ENCODE measurements at regions not wholly inside any gene's neighbourhood (a gene's known extent, or its start where the extent isn't known, plus 50 kb on each side); places are given as distances from the start of the nearest gene placed in this dataset.

GRCh38 chr1:103230061-103230460 lies 121.7 kb upstream of the COL11A1 start:
- no peak for ATAC-seq
- CTCF ChIA-PET, result no interaction called here
- Mint-ChIP-seq H3K4me3 (no peak overlapping the region), H3K4me1 (ENCODE audit: low read depth) (no peaks in the 10 kb centered on the region), H3K36me3 (ENCODE audit: low read depth) (no peaks in the 10 kb centered on the region), H3K9me3 (ENCODE audit: insufficient read depth) (no peaks in the 10 kb centered on the region), H3K27ac (no peak overlapping the region), H3K27me3 (ENCODE audit: low read depth) (no peaks in the 10 kb centered on the region)
- no peak for DNase-seq
- POLR2A ChIA-PET, result no interaction called here

DNA sequence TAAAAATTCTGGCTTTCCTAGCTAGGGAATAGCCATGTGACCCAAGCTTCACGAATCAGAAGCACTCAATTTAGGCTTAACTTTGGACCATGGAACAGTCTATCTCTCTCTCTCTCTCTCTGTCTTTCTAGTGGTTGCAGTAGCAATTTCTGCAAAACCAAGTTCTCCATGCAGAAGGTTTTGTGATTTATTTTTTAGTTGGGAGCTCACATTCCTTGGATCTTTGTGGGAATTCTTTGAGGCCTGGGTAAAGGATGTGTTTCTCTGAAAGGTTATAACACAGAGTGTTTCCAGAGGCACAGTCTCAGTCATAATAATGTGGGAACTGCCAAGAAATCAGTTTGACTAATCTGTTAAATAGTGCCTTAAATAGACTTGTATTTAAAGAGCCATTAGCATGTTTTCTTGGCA lies 112.3 kb upstream of the COL11A1 start:
- Mint-ChIP-seq H3K36me3 (ENCODE audit: low read depth) (no peaks in the 10 kb centered on the region), H3K27ac (no peak overlapping the region), H3K27me3 (ENCODE audit: low read depth) (no peaks in the 10 kb centered on the region), H3K4me3 (no peak overlapping the region), H3K4me1 (ENCODE audit: low read depth) (no peaks in the 10 kb centered on the region), H3K9me3 (ENCODE audit: insufficient read depth) (peaks cover 3% of the 10 kb centered on the region)
- CTCF ChIA-PET, result no interaction called here
- POLR2A ChIA-PET, result no interaction called here
- no peak for ATAC-seq
- no peak for DNase-seq

DNA sequence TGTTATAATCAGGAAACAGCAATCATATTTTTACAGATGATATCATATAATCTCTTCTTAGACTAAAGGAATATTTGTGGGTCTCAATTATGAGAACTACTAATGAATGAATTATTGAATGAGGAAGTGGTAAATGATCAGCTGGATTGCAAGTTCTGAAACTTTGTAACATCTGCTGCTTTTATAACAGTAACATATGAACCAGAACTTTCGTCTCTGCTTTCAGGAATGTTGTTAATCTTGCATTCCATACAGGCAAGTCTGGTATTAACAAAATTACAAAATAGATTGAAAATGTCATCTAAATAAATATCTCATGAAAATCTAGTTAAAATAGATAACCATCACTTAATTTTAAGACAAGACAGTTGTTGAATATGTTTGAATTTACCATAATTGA lies 110.5 kb upstream of the COL11A1 start:
- POLR2A ChIA-PET, result no interaction called here
- no peak overlapping the region for H3K27ac Mint-ChIP-seq
- DNase-seq, result no peak
- H3K4me1 Mint-ChIP-seq (ENCODE audit: low read depth), result no peaks in the 10 kb centered on the region
- H3K27me3 Mint-ChIP-seq (ENCODE audit: low read depth), result no peaks in the 10 kb centered on the region
- CTCF ChIA-PET, result no interaction called here
- H3K9me3 Mint-ChIP-seq (ENCODE audit: insufficient read depth), result peaks cover 3% of the 10 kb centered on the region
- ATAC-seq, result no peak
- no peaks in the 10 kb centered on the region for H3K36me3 Mint-ChIP-seq (ENCODE audit: low read depth)
- no peak overlapping the region for H3K4me3 Mint-ChIP-seq

- DNase-seq (no peak), ATAC-seq (no peak)
- no peaks in the 10 kb centered on the region for H3K27me3 Mint-ChIP-seq (ENCODE audit: low read depth)
- ChIA-PET POLR2A (no interaction called here), CTCF (no interaction called here)
- H3K4me3 Mint-ChIP-seq, result no peak overlapping the region
- H3K36me3 Mint-ChIP-seq (ENCODE audit: low read depth), result no peaks in the 10 kb centered on the region
- H3K27ac Mint-ChIP-seq, result no peak overlapping the region
- H3K4me1 Mint-ChIP-seq (ENCODE audit: low read depth), result no peaks in the 10 kb centered on the region
- H3K9me3 Mint-ChIP-seq (ENCODE audit: insufficient read depth), result peaks cover 3% of the 10 kb centered on the region
Measured at GRCh38 chr1:103218369-103218768, 110.0 kb upstream of the COL11A1 start.

- POLR2A ChIA-PET, result no interaction called here
- H3K36me3 Mint-ChIP-seq (ENCODE audit: low read depth), result no peaks in the 10 kb centered on the region
- CTCF ChIA-PET, result no interaction called here
- no peak overlapping the region for H3K27ac Mint-ChIP-seq
- no peak overlapping the region for H3K4me3 Mint-ChIP-seq
- H3K9me3 Mint-ChIP-seq (ENCODE audit: insufficient read depth), result no peaks in the 10 kb centered on the region
- H3K4me1 Mint-ChIP-seq (ENCODE audit: low read depth), result no peaks in the 10 kb centered on the region
- H3K27me3 Mint-ChIP-seq (ENCODE audit: low read depth), result no peaks in the 10 kb centered on the region
- no peak for DNase-seq
- ATAC-seq, result no peak
Measured at GRCh38 chr1:103211073-103211472, 102.8 kb upstream of the COL11A1 start.

- H3K4me1 Mint-ChIP-seq (ENCODE audit: low read depth), result no peaks in the 10 kb centered on the region
- no peaks in the 10 kb centered on the region for H3K27me3 Mint-ChIP-seq (ENCODE audit: low read depth)
- ChIA-PET POLR2A (no interaction called here), CTCF (no interaction called here)
- no peaks in the 10 kb centered on the region for H3K36me3 Mint-ChIP-seq (ENCODE audit: low read depth)
- no peak for ATAC-seq
- no peaks in the 10 kb centered on the region for H3K9me3 Mint-ChIP-seq (ENCODE audit: insufficient read depth)
- H3K27ac Mint-ChIP-seq, result no peak overlapping the region
- no peak for DNase-seq
- no peak overlapping the region for H3K4me3 Mint-ChIP-seq
Measured at GRCh38 chr1:103208844-103209243, 100.5 kb upstream of the COL11A1 start.

GRCh38 chr1:103199001-103199400 lies 90.7 kb upstream of the COL11A1 start:
- Mint-ChIP-seq H3K36me3 (ENCODE audit: low read depth) (no peaks in the 10 kb centered on the region), H3K9me3 (ENCODE audit: insufficient read depth) (no peaks in the 10 kb centered on the region), H3K4me1 (ENCODE audit: low read depth) (no peaks in the 10 kb centered on the region), H3K27me3 (ENCODE audit: low read depth) (no peaks in the 10 kb centered on the region), H3K4me3 (no peak overlapping the region), H3K27ac (no peak overlapping the region)
- DNase-seq (no peak), ATAC-seq (no peak)
- ChIA-PET POLR2A (no interaction called here), CTCF (no interaction called here)

GRCh38 chr1:103198076-103198475 lies 89.8 kb upstream of the COL11A1 start:
- ChIA-PET CTCF (no interaction called here), POLR2A (no interaction called here)
- ATAC-seq (no peak), DNase-seq (no peak)
- Mint-ChIP-seq H3K36me3 (ENCODE audit: low read depth) (no peaks in the 10 kb centered on the region), H3K4me1 (ENCODE audit: low read depth) (no peaks in the 10 kb centered on the region), H3K9me3 (ENCODE audit: insufficient read depth) (no peaks in the 10 kb centered on the region), H3K27ac (no peak overlapping the region), H3K27me3 (ENCODE audit: low read depth) (no peaks in the 10 kb centered on the region), H3K4me3 (no peak overlapping the region)

GRCh38 chr1:103197216-103197615 lies 88.9 kb upstream of the COL11A1 start:
- Mint-ChIP-seq H3K9me3 (ENCODE audit: insufficient read depth) (no peaks in the 10 kb centered on the region), H3K27me3 (ENCODE audit: low read depth) (no peaks in the 10 kb centered on the region), H3K36me3 (ENCODE audit: low read depth) (no peaks in the 10 kb centered on the region), H3K4me1 (ENCODE audit: low read depth) (no peaks in the 10 kb centered on the region), H3K27ac (no peak overlapping the region), H3K4me3 (no peak overlapping the region)
- ChIA-PET CTCF (no interaction called here), POLR2A (no interaction called here)
- DNase-seq, result no peak
- no peak for ATAC-seq

GRCh38 chr1:103194984-103195383 lies 86.7 kb upstream of the COL11A1 start:
- ATAC-seq (no peak), DNase-seq (no peak)
- no peak overlapping the region for H3K27ac Mint-ChIP-seq
- ChIA-PET CTCF (interaction anchor here (0.8 kb wide), 1 partner anchor 283 kb away, joined by 3 read pairs; no protein-coding TSS in a partner anchor), POLR2A (no interaction called here)
- no peaks in the 10 kb centered on the region for H3K4me1 Mint-ChIP-seq (ENCODE audit: low read depth)
- H3K36me3 Mint-ChIP-seq (ENCODE audit: low read depth), result no peaks in the 10 kb centered on the region
- H3K27me3 Mint-ChIP-seq (ENCODE audit: low read depth), result no peaks in the 10 kb centered on the region
- no peaks in the 10 kb centered on the region for H3K9me3 Mint-ChIP-seq (ENCODE audit: insufficient read depth)
- H3K4me3 Mint-ChIP-seq, result no peak overlapping the region

DNA sequence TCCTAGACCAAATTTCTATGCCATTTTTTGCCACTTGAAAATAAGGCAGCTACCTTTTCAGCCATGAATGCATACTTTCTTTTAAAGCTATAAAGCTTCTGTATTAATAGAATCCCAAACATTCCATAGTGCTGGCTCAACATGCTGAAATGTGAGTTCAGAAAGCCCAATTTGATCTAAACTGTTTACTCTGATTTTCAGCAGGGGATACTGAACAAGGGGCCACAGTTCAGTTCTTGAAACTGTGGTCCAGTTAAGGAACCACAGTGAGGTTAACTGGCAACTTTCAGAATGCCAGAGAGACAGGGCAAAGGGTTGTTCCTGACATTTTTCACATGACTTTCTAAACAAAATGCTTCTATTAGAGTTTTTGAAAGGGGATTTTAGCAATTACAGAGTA lies 85.7 kb upstream of the COL11A1 start:
- H3K27ac Mint-ChIP-seq, result no peak overlapping the region
- no peaks in the 10 kb centered on the region for H3K27me3 Mint-ChIP-seq (ENCODE audit: low read depth)
- H3K9me3 Mint-ChIP-seq (ENCODE audit: insufficient read depth), result no peaks in the 10 kb centered on the region
- DNase-seq (no peak), ATAC-seq (no peak)
- no peaks in the 10 kb centered on the region for H3K4me1 Mint-ChIP-seq (ENCODE audit: low read depth)
- no peaks in the 10 kb centered on the region for H3K36me3 Mint-ChIP-seq (ENCODE audit: low read depth)
- POLR2A ChIA-PET, result no interaction called here
- no peak overlapping the region for H3K4me3 Mint-ChIP-seq
- CTCF ChIA-PET, result no interaction called here

DNA sequence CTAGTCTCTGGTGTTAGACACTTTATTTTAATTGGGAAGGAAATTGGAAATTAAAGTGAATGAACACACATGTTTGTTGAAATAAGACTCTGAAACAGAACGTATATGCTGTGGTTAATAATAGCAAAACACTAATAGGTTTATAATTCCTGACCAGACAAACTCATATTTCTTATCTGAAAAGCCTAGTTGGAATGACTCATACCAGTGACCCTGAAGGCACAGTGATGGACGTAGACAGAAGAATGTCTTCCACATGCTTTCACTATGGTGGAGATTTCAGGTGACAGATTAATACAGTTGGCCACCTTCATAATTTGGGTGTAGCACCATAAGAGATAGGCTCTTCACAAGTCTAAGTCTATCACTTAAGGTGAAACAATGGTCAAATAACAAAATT lies 83.0 kb upstream of the COL11A1 start:
- CTCF ChIA-PET, result no interaction called here
- Mint-ChIP-seq H3K9me3 (ENCODE audit: insufficient read depth) (no peaks in the 10 kb centered on the region), H3K27me3 (ENCODE audit: low read depth) (no peaks in the 10 kb centered on the region), H3K4me1 (ENCODE audit: low read depth) (no peaks in the 10 kb centered on the region), H3K4me3 (no peak overlapping the region), H3K36me3 (ENCODE audit: low read depth) (no peaks in the 10 kb centered on the region), H3K27ac (no peak overlapping the region)
- ATAC-seq (no peak), DNase-seq (no peak)
- POLR2A ChIA-PET, result no interaction called here

DNA sequence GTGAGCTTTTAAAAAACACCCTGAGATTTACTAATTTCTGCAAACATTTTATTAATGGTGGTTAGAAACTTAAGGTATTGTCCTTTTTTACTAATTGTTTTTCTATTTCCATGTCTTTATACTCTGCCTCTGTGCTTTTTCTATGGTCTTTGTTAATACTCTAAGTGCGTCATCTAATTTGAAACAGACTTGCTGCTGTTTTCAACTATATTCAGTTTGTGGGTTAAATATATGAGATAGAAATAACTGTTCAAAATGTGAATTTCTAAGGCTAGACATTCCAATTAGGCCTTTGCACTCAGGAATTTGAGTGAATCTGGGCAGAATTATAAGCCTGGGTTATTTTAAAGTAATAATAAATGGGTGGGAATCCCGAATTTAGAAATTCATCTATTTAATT lies 82.4 kb upstream of the COL11A1 start:
- Mint-ChIP-seq H3K4me1 (ENCODE audit: low read depth) (no peaks in the 10 kb centered on the region), H3K27me3 (ENCODE audit: low read depth) (no peaks in the 10 kb centered on the region), H3K27ac (no peak overlapping the region), H3K4me3 (no peak overlapping the region), H3K36me3 (ENCODE audit: low read depth) (no peaks in the 10 kb centered on the region), H3K9me3 (ENCODE audit: insufficient read depth) (no peaks in the 10 kb centered on the region)
- ChIA-PET CTCF (no interaction called here), POLR2A (no interaction called here)
- ATAC-seq, result no peak
- no peak for DNase-seq

DNA sequence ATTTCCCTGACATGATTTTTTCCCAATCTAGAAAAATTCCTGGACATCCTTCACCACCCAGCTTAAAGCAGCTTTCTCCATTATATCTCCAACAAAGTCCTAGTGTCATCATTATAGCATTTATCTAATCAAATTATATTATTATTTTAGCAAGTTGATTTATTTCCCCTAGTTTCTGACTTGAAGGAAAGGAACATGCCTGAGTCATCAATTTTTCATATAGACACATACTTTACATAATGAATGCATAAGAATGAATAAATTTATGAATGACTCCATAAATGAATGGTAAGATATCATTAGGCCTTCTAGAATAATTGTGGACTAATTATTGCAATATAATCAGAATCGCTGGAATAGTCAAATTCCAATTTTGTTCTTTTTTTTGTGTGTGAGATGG lies 79.4 kb upstream of the COL11A1 start:
- H3K4me3 Mint-ChIP-seq, result no peak overlapping the region
- DNase-seq (no peak), ATAC-seq (no peak)
- H3K9me3 Mint-ChIP-seq (ENCODE audit: insufficient read depth), result no peaks in the 10 kb centered on the region
- no peaks in the 10 kb centered on the region for H3K27me3 Mint-ChIP-seq (ENCODE audit: low read depth)
- H3K36me3 Mint-ChIP-seq (ENCODE audit: low read depth), result no peaks in the 10 kb centered on the region
- H3K27ac Mint-ChIP-seq, result no peak overlapping the region
- POLR2A ChIA-PET, result no interaction called here
- H3K4me1 Mint-ChIP-seq (ENCODE audit: low read depth), result no peaks in the 10 kb centered on the region
- CTCF ChIA-PET, result no interaction called here
